OCI-LY7 (cell line): ENCODE measurements at regions not wholly inside any gene's neighbourhood (a gene's known extent, or its start where the extent isn't known, plus 50 kb on each side); places are given as distances from the start of the nearest gene placed in this dataset.
"Not testable (repeated sequence)": the region's sequence is repeated elsewhere in the genome, so short reads cannot be mapped to it uniquely, and the experiment has no call there.

Experiments used
- BruUV-seq: library from RNA; stranded (reverse); fragments of 400-500 nt; replicated peaks from 2 replicates; lab custom pipeline; 2021; lab: Mats Ljungman, UMichigan
- CTCF ChIA-PET: fragments of 300-600 bp; sonication (Branson Sonifier 250); formaldehyde crosslinking; loops from one replicate; lab custom pipeline; 2022; ENCODE audit warnings: antibody characterized with exemption; ENCODE audit not compliant: unreplicated experiment; lab: Charles Lee
- POLR2A ChIA-PET: fragments of 300-600 bp; sonication (Branson Sonifier 250); formaldehyde crosslinking; loops from one replicate; lab custom pipeline; 2022; ENCODE audit warnings: antibody characterized with exemption; lab: Charles Lee
- DNase-seq: peaks from one replicate; pipeline ENCODE4 v3.0.0-alpha.2; 2015; ENCODE audit warnings: low spot score
- H2AFZ ChIP-seq: fragments of 200-600 bp; sonication (generic), shearing (Covaris generic); 2 replicates; pipeline ENCODE4 v1.6.1; 2014; ENCODE audit warnings: mild to moderate bottlenecking, antibody characterized with exemption, low read length, moderate library complexity
- H3K27ac ChIP-seq: fragments of 200-600 bp; sonication (generic); 2 replicates; pipeline ENCODE4 v1.5.1; 2014; ENCODE audit warnings: mixed run types, low read depth, mild to moderate bottlenecking, moderate library complexity, low read length, inconsistent platforms; ENCODE audit not compliant: poor library complexity, severe bottlenecking
- H3K36me3 ChIP-seq: fragments of 200-600 bp; sonication (generic); 2 replicates; pipeline ENCODE4 v1.6.1; 2014; ENCODE audit warnings: mild to moderate bottlenecking, antibody characterized with exemption, low read length, moderate library complexity, mixed read lengths; ENCODE audit not compliant: insufficient read depth
- H3K4me1 ChIP-seq: fragments of 200-600 bp; sonication (generic); 2 replicates; pipeline ENCODE4 v1.5.1; 2014; ENCODE audit warnings: mild to moderate bottlenecking, low read length; ENCODE audit not compliant: insufficient read depth, poor library complexity, severe bottlenecking
- H3K4me2 ChIP-seq: fragments of 200-600 bp; sonication (generic); 2 replicates; pipeline ENCODE4 v1.6.1; 2014; ENCODE audit warnings: mild to moderate bottlenecking, low read length
- H3K4me3 ChIP-seq: fragments of 200-600 bp; sonication (generic); 2 replicates; pipeline ENCODE4 v1.5.1; 2014; ENCODE audit warnings: mild to moderate bottlenecking, low read depth, low read length; ENCODE audit not compliant: poor library complexity, severe bottlenecking
- H3K79me2 ChIP-seq: fragments of 200-600 bp; sonication (generic); 2 replicates; pipeline ENCODE4 v1.6.1; 2016; ENCODE audit warnings: low read depth, mild to moderate bottlenecking, low read length, moderate library complexity, mixed read lengths; ENCODE audit not compliant: insufficient read depth
- H3K9me2 ChIP-seq: fragments of 200-600 bp; sonication (generic); 2 replicates; pipeline ENCODE4 v1.6.1; 2016; ENCODE audit warnings: mild to moderate bottlenecking, low read length, mixed read lengths; ENCODE audit not compliant: insufficient read depth
- H3K9me3 ChIP-seq: fragments of 200-600 bp; sonication (generic); 2 replicates; pipeline ENCODE4 v1.6.1; 2014; ENCODE audit warnings: mild to moderate bottlenecking, mixed run types, low read length, mixed read lengths
- H4K20me1 ChIP-seq: fragments of 200-600 bp; sonication (generic); 2 replicates; pipeline ENCODE4 v1.6.1; 2014; ENCODE audit warnings: mild to moderate bottlenecking, antibody characterized with exemption, low read length, moderate library complexity, mixed read lengths; ENCODE audit not compliant: insufficient read depth
- EZH2phosphoT487 ChIP-seq: fragments of 200-600 bp; sonication (generic); IDR thresholded peaks from 2 replicates; pipeline ENCODE4 v1.6.1; 2018; ENCODE audit warnings: low read depth, borderline replicate concordance, mild to moderate bottlenecking, mixed run types, antibody characterized with exemption, low read length, moderate library complexity, mixed read lengths
- intact Hi-C: fragments of 100-400 bp; cut with micrococcal nuclease; formaldehyde crosslinking; loops from one replicate; pipeline ENCODE4 v1.10.0; 2022; ENCODE audit not compliant: unreplicated experiment
- TF ChIP-seq, protein P1 (sequence below): fragments of 200-600 bp; sonication (generic); conservative IDR thresholded peaks from 2 replicates; pipeline ENCODE4 v1.5.1; 2014; ENCODE audit warnings: mild to moderate bottlenecking, antibody characterized with exemption, low read length, moderate library complexity, mixed read lengths

DNA sequence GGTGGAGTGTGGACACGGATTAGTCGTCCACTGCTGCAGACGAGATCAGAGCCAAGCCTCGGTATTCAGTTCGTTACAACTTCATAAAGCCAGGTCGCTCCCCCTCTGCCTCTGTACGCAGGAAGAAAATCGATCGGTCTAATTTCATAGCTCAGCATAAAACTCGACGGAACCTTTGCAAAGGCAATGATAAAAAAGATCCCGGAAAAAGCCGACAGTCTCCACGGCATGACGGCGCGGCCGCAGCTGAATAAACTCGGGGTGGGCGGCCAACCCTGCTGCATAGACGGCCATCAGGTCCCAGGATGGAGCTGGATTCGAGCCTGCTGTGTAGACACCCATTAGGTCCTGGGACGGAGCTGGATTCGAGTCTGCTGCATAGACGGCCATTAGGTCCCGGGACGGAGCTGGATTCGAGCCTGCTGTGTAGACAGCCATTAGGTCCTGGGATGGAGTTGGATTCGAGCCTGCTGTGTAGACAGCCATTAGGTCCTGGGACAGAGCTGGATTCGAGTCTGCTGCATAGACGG is 113.8 kb upstream of the PPP2R3B start:
- no peak overlapping the region for H3K4me2 ChIP-seq
- no TSS peak for BruUV-seq
- no peak overlapping the region for H3K4me3 ChIP-seq

DNA sequence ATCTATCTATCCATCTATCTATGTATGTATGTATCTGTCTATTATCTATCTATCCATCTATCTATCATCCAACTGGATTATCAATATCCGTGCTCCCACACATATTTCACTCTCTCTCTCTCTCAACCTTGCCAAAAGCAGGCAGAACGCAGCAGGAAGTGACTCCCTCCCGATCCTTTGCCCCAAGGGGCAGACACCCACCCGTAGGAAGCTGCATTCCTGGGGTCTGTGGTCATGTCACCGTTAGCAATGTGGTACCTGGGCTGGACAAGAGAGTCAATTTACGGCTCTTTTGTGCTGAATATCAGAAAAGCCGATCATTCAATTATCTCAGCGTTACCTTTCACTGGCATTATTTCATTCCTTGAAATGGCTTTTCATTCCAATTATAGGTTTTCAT is 119.6 kb upstream of the PPP2R3B start:
- Histone ChIP-seq H3K4me1 (no peaks in the 10 kb centered on the region), H3K27ac (no peak overlapping the region), H3K9me2 (no peaks in the 10 kb centered on the region), H3K36me3 (no peaks in the 10 kb centered on the region), H3K4me3 (no peak overlapping the region), H3K4me2 (no peak overlapping the region), H3K9me3 (no peaks in the 10 kb centered on the region), H4K20me1 (no peaks in the 10 kb centered on the region), H3K79me2 (no peaks in the 10 kb centered on the region), H2AFZ (no peak overlapping the region)
- intact Hi-C loops = no loop called here
- CTCF ChIA-PET = no interaction called here
- no peak for DNase-seq
- POLR2A ChIA-PET = no interaction called here
- TF ChIP-seq, protein P1, sequence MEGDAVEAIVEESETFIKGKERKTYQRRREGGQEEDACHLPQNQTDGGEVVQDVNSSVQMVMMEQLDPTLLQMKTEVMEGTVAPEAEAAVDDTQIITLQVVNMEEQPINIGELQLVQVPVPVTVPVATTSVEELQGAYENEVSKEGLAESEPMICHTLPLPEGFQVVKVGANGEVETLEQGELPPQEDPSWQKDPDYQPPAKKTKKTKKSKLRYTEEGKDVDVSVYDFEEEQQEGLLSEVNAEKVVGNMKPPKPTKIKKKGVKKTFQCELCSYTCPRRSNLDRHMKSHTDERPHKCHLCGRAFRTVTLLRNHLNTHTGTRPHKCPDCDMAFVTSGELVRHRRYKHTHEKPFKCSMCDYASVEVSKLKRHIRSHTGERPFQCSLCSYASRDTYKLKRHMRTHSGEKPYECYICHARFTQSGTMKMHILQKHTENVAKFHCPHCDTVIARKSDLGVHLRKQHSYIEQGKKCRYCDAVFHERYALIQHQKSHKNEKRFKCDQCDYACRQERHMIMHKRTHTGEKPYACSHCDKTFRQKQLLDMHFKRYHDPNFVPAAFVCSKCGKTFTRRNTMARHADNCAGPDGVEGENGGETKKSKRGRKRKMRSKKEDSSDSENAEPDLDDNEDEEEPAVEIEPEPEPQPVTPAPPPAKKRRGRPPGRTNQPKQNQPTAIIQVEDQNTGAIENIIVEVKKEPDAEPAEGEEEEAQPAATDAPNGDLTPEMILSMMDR = no peak
- no peak for TF ChIP-seq EZH2phosphoT487
- no TSS peak for BruUV-seq

More for the DNA sequence above, 113.8 kb upstream of the PPP2R3B start:
- ChIA-PET POLR2A (no interaction called here), CTCF (no interaction called here)
- Histone ChIP-seq H3K27ac (no peak overlapping the region), H3K4me1 (no peaks in the 10 kb centered on the region), H4K20me1 (no peaks in the 10 kb centered on the region), H2AFZ (no peak overlapping the region), H3K79me2 (no peaks in the 10 kb centered on the region), H3K9me3 (no peaks in the 10 kb centered on the region), H3K9me2 (no peaks in the 10 kb centered on the region), H3K36me3 (no peaks in the 10 kb centered on the region)
- TF ChIP-seq EZH2phosphoT487 = no peak
- TF ChIP-seq, protein P1 = no peak
- no peak for DNase-seq
- intact Hi-C loops = no loop called here

DNA sequence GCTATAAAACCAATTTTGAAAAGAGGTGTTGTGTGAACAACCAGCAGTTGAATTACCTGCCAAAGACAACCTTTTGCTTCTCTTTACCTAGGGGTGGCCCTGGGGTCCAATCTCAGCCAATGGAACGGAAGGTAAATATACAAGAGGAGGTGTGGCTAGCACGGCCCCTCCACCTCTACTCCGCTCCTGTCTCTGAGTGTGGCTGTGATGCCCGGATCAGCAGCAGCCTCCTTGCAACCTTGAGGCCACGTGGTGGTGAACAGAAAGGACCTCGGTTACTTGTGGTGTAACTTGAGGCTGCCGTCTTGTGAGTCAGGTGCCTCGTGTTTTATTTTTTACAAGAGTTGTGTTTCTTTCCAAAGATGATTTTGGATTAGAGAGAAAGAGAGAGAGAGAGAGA is 121.5 kb upstream of the PPP2R3B start:
- ChIA-PET POLR2A (no interaction called here), CTCF (no interaction called here)
- Histone ChIP-seq H3K79me2 (no peaks in the 10 kb centered on the region), H3K9me2 (no peaks in the 10 kb centered on the region), H3K4me2 (no peak overlapping the region), H3K4me1 (no peaks in the 10 kb centered on the region), H3K4me3 (no peak overlapping the region), H3K9me3 (no peaks in the 10 kb centered on the region), H2AFZ (no peak overlapping the region), H3K36me3 (no peaks in the 10 kb centered on the region), H4K20me1 (no peaks in the 10 kb centered on the region), H3K27ac (no peak overlapping the region)
- no peak for DNase-seq
- BruUV-seq = no TSS peak
- intact Hi-C loops = no loop called here
- TF ChIP-seq EZH2phosphoT487 = no peak
- TF ChIP-seq, protein P1 = no peak

DNA sequence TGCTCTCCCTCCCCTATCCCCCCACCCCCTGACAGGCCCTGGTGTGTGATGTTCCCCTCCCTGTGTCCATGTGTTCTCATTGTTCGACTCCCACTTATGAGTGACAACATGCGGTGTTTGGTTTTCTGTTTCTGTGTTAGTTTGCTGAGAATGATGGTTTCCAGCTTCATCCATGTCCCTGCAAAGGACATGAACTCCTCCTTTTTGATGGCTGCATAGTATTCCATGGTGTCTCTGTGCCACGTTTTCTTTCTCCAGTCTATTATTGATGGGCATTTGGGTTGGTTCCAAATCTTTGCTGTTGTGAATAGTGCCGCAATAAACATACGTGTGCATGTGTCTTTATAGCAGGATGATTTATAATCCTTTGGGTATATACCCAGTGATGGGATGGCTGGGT is 121.8 kb upstream of the SHOX start:
- CTCF ChIA-PET, POLR2A ChIA-PET, H2AFZ ChIP-seq, H3K4me1 ChIP-seq, H4K20me1 ChIP-seq, intact Hi-C loops, H3K9me3 ChIP-seq, H3K4me2 ChIP-seq, H3K36me3 ChIP-seq, H3K9me2 ChIP-seq, BruUV-seq, H3K4me3 ChIP-seq, H3K27ac ChIP-seq, H3K79me2 ChIP-seq, DNase-seq: not testable (repeated sequence)

DNA sequence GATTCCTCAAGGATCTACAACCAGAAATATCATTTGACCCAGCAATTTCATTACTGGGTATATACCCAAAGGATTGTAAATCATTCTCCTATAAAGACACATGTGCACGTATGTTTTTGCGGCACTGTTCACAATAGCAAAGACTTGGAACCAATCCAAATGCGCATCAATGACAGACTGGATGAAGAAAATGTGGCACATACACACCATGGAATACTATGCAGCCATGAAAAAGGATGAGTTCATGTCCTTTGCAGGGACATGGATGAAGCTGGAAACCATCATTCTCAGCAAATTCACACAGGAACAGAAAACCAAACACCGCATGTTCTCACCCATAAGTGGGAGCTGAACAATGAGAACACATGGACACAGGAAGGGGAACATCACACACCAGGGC is 119.5 kb upstream of the SHOX start:
- POLR2A ChIA-PET, H3K4me1 ChIP-seq, H3K9me2 ChIP-seq, H3K4me2 ChIP-seq, H3K27ac ChIP-seq, intact Hi-C loops, H3K4me3 ChIP-seq, CTCF ChIA-PET, H2AFZ ChIP-seq, H3K9me3 ChIP-seq, BruUV-seq, H3K36me3 ChIP-seq, H4K20me1 ChIP-seq, H3K79me2 ChIP-seq, DNase-seq: not testable (repeated sequence)
